Activated T-cell treated with anti-CD3 and anti-CD28 coated beads, Interleukin-2, amount 50 U/mL, for 4 hours (primary cell): ENCODE measurements at regions not wholly inside any gene's neighbourhood (a gene's known extent, or its start where the extent isn't known, plus 50 kb on each side); places are given as distances from the start of the nearest gene placed in this dataset.

Experiments
- ATAC-seq, 2 donors: fragments of 200-7000 bp; cut with Tn5 transposase; one replicate each; pipeline ENCODE4 v1.10.0; 2021
- DNase-seq: peaks from one replicate; pipeline ENCODE4 v3.0.0-alpha.2; 2020
- H3K27me3 Mint-ChIP-seq: one replicate; pipeline ENCODE4 v1.8.0; 2021; ENCODE audit warnings: low read depth, mixed read lengths
- H3K36me3 Mint-ChIP-seq: one replicate; pipeline ENCODE4 v1.8.0; 2022; ENCODE audit warnings: mixed read lengths; ENCODE audit not compliant: insufficient read depth
- H3K4me1 Mint-ChIP-seq: one replicate; pipeline ENCODE4 v1.8.0; 2021; ENCODE audit warnings: low read depth, mixed read lengths
- H3K4me3 Mint-ChIP-seq: one replicate; pipeline ENCODE4 v1.8.0; 2021; ENCODE audit warnings: mild to moderate bottlenecking, moderate library complexity, mixed read lengths
- H3K9me3 Mint-ChIP-seq: one replicate; pipeline ENCODE4 v1.8.0; 2021; ENCODE audit warnings: mixed read lengths

DNA sequence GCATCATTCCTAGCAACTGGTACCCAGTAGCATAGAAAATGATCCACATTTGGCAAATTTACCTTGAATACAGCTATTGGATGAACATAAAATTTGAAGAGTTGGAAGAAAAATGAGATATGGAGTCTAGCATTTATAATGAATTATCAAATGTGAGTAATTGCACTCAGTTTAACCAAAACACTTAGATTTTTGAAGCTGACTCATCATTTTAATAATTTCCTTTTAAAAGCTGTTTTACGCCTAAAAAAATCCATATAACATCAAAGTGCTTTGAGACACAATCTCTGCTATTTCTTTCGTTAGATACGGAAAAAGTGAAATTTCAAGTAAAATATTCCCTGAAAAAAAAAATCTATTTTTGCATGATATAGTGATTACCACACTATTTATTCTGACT lies 767.4 kb downstream of the ROBO2 start:
- ATAC-seq, result no peak
- H3K27me3 Mint-ChIP-seq, result no peaks in the 10 kb centered on the region
- H3K36me3 Mint-ChIP-seq, result no peaks in the 10 kb centered on the region
- H3K4me1 Mint-ChIP-seq, result no peaks in the 10 kb centered on the region
- no peak overlapping the region for H3K4me3 Mint-ChIP-seq
- H3K9me3 Mint-ChIP-seq, result peaks cover 14% of the 10 kb centered on the region
- no peak for DNase-seq

DNA sequence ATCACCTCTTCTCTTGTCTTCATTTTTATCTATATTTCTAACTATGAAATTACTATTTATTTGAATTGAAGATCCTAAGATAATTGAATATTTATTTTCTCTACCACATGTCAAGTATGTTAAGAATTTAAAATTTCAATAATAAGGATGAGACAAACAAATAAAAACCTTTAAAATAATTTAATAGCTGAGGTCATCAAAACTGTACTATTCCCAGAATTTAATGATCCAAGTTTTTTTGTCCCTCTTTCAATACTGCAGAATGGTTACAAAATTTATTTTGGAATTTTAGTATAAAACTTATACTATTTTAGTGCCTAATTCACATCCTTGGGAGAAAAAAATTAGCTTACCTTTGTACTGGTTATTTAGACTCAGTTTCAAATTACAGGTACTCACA lies 774.9 kb downstream of the ROBO2 start:
- Mint-ChIP-seq H3K4me1 (no peaks in the 10 kb centered on the region), H3K9me3 (peaks cover 8% of the 10 kb centered on the region), H3K36me3 (no peaks in the 10 kb centered on the region), H3K27me3 (no peaks in the 10 kb centered on the region), H3K4me3 (no peak overlapping the region)
- DNase-seq (no peak), ATAC-seq (no peak)

- DNase-seq (no peak), ATAC-seq (no peak)
- H3K4me1 Mint-ChIP-seq, result no peaks in the 10 kb centered on the region
- no peaks in the 10 kb centered on the region for H3K27me3 Mint-ChIP-seq
- H3K9me3 Mint-ChIP-seq, result peaks cover 11% of the 10 kb centered on the region
- H3K36me3 Mint-ChIP-seq, result no peaks in the 10 kb centered on the region
- H3K4me3 Mint-ChIP-seq, result no peak overlapping the region
Observed at GRCh38 chr3:77815467-77815866, 775.6 kb downstream of the ROBO2 start.

- Mint-ChIP-seq H3K4me1 (no peaks in the 10 kb centered on the region), H3K36me3 (no peaks in the 10 kb centered on the region), H3K27me3 (no peaks in the 10 kb centered on the region), H3K9me3 (peaks cover 16% of the 10 kb centered on the region), H3K4me3 (no peak overlapping the region)
- DNase-seq (no peak), ATAC-seq (no peak)
Observed at GRCh38 chr3:77816366-77816765, 776.5 kb downstream of the ROBO2 start.

DNA sequence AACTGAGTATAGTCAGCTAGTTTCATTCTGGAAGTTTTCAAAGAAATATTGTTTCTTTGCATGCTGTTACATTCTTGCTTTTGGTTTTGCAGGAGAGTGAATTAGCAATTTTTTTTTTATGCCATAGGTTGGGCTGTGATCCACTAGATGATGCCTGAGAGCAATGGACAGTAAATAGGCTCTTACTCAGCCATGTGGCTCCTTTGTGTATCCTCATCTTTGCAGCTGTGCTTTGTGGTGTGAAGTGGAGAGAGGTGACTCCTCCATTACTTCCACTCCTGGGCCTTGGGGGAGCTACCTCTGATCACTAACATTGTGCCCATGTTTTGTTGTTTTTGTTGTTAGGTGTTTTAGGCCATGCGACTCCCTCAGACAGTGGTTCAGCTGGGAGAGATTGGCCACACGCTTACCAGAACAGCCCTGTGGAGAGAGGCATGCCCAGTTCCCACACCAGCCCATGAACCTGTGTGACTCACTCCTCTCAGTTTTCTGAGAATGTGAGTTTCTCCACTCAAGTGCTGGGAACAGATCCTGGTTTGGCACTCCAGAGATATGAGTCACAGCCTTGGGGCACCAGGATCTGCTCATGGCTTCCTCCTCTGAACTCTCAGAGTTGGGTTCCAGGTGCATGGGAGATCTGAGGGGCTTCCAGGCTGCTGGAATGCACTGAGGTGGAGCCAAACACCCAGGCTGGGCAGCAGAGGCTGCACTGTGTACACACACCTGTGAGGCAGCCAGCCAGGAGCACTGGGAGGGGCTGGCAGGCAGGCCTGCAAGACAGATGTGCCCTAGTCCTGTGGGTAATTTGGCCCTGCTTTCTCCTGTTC lies 785.3 kb downstream of the ROBO2 start:
- ATAC-seq (no peak), DNase-seq (no peak)
- peaks cover 15% of the 10 kb centered on the region for H3K9me3 Mint-ChIP-seq
- H3K4me1 Mint-ChIP-seq, result no peaks in the 10 kb centered on the region
- no peaks in the 10 kb centered on the region for H3K27me3 Mint-ChIP-seq
- H3K36me3 Mint-ChIP-seq, result no peaks in the 10 kb centered on the region
- no peak overlapping the region for H3K4me3 Mint-ChIP-seq

DNA sequence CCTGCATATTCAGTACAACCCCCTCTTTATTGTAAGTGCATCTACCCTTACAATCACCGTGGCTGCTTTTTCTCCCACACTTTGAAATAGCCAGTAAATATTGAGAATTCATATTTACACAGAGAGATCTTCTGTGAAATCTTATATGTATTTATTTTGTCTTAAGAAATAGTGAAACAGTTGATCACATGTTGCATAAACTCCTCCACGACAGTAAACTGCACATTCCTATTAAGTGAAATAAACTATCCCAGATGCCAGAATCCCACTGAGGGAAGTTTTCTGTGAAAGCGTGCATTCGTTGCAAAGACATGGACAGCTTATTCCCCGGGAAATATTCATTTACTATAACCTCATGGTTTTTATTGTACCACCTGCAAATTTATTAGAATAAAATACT lies 796.0 kb downstream of the ROBO2 start:
- Mint-ChIP-seq H3K4me1 (no peaks in the 10 kb centered on the region), H3K36me3 (no peaks in the 10 kb centered on the region), H3K4me3 (no peak overlapping the region), H3K9me3 (peaks cover 16% of the 10 kb centered on the region), H3K27me3 (no peaks in the 10 kb centered on the region)
- DNase-seq (no peak), ATAC-seq (no peak)

- Mint-ChIP-seq H3K27me3 (no peaks in the 10 kb centered on the region), H3K36me3 (no peaks in the 10 kb centered on the region), H3K4me3 (no peak overlapping the region), H3K4me1 (no peaks in the 10 kb centered on the region), H3K9me3 (peaks cover 16% of the 10 kb centered on the region)
- ATAC-seq (no peak), DNase-seq (no peak)
Observed at GRCh38 chr3:77837456-77838025, 797.6 kb downstream of the ROBO2 start.

DNA sequence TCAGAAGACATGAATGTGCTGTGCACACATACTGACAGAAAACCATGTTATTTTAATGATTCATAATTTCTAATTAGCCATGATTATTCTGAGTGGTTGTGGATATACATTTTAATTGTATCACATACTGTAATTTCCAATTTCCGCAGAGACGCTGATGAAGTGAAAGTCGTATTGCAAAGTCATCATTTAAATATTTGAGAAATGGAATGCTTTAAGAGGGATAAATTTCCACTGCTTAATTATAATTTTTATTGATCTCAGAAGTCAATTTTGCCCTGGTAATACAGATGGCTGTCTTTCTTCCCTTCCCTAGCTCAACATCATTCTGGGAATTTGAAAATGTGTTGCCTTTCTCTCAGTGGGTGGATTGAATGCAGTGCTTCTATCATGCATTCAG lies 819.3 kb downstream of the ROBO2 start:
- H3K36me3 Mint-ChIP-seq, result no peaks in the 10 kb centered on the region
- H3K4me3 Mint-ChIP-seq, result no peak overlapping the region
- peaks cover 5% of the 10 kb centered on the region for H3K9me3 Mint-ChIP-seq
- no peaks in the 10 kb centered on the region for H3K27me3 Mint-ChIP-seq
- H3K4me1 Mint-ChIP-seq, result no peaks in the 10 kb centered on the region
- ATAC-seq (no peak), DNase-seq (no peak)

DNA sequence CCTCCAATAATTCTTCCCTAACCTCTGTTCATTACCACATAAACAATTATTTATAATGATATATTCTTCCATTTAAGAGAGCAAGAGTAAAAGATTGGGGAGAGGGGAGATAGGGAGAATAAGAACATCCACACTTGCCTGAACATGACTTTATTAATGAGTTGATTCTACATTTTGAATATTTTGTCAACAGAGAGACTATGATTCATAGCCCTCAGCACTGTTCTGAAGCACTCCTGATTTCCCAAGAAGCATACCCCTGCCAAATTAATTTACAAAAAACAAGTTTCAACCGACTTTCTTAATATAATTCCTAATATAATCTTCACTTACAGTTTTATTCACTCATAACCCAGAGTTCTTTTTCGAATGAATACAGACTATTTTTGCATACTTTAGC lies 828.8 kb downstream of the ROBO2 start:
- no peaks in the 10 kb centered on the region for H3K4me1 Mint-ChIP-seq
- H3K9me3 Mint-ChIP-seq, result peaks cover 25% of the 10 kb centered on the region
- no peak overlapping the region for H3K4me3 Mint-ChIP-seq
- no peaks in the 10 kb centered on the region for H3K36me3 Mint-ChIP-seq
- no peak for DNase-seq
- no peaks in the 10 kb centered on the region for H3K27me3 Mint-ChIP-seq
- no peak for ATAC-seq

- H3K27me3 Mint-ChIP-seq, result no peaks in the 10 kb centered on the region
- H3K36me3 Mint-ChIP-seq, result no peaks in the 10 kb centered on the region
- ATAC-seq (no peak), DNase-seq (no peak)
- H3K4me3 Mint-ChIP-seq, result no peak overlapping the region
- H3K9me3 Mint-ChIP-seq, result peaks cover 26% of the 10 kb centered on the region
- no peaks in the 10 kb centered on the region for H3K4me1 Mint-ChIP-seq
Observed at GRCh38 chr3:77869423-77869822, 829.5 kb downstream of the ROBO2 start.

DNA sequence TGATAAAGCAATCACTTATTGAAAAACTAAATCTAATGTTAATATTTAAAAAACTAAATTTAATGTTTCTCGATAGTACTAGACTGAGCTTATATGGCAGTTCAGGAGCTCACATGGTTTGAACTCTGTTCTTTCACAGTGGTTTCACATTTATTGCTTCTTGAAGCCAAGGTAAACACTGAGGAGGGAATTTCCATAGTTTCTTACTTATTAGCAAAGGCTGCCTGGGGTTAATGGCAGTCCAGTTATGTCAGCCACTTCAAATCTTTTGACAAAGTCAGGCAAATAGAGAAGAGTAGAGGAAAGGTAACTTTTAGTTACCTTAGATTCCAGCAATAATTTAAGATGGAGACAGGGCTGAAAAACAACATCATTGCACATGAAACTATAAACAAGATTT lies 831.5 kb downstream of the ROBO2 start:
- Mint-ChIP-seq H3K27me3 (no peaks in the 10 kb centered on the region), H3K4me1 (no peaks in the 10 kb centered on the region), H3K36me3 (no peaks in the 10 kb centered on the region), H3K9me3 (peaks cover 33% of the 10 kb centered on the region), H3K4me3 (no peak overlapping the region)
- DNase-seq (no peak), ATAC-seq (no peak)

DNA sequence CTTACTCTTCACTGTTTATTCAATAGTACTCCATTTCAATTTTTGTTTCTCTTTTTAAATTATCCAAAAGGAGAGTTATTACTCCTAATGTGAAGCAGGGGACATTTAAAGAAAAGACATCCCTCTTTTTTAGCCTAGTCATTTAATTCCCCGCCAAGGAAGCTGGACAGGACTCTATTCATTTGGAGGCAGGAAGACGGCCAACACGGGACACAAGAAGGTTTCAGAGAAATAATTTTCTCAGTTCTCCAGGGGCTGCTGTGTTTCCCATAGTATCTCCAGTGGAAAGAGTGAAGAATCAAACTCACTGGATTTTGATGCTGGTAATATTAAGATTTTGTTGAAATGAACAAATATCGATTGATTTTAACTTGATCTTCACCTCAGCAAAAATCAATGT lies 833.7 kb downstream of the ROBO2 start:
- Mint-ChIP-seq H3K27me3 (no peaks in the 10 kb centered on the region), H3K4me3 (no peak overlapping the region), H3K4me1 (no peaks in the 10 kb centered on the region), H3K36me3 (no peaks in the 10 kb centered on the region), H3K9me3 (peaks cover 32% of the 10 kb centered on the region)
- no peak for ATAC-seq
- no peak for DNase-seq

DNA sequence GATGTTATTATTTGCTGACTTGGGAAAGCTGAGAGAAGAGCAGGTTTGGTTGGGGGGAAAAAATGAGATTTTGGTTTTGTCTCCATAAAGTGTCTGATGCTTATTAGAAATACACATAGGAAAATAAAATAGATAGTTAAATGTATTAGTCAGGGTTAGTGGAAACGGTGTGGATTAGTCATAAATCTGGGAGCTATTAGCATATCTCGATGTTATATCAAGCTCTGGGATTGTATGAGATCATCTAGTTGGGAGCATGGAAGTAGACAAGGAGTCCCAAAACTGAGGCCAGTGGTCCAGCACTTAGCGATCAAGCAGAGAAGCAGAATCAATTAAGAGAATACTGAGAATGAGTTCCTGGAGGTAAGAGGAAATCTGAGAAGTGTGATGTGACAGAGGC lies 845.5 kb downstream of the ROBO2 start:
- no peaks in the 10 kb centered on the region for H3K4me1 Mint-ChIP-seq
- H3K36me3 Mint-ChIP-seq, result no peaks in the 10 kb centered on the region
- no peaks in the 10 kb centered on the region for H3K27me3 Mint-ChIP-seq
- DNase-seq, result no peak
- no peak for ATAC-seq
- peaks cover 8% of the 10 kb centered on the region for H3K9me3 Mint-ChIP-seq
- H3K4me3 Mint-ChIP-seq, result no peak overlapping the region

- no peak overlapping the region for H3K4me3 Mint-ChIP-seq
- H3K9me3 Mint-ChIP-seq, result peaks cover 8% of the 10 kb centered on the region
- no peak for DNase-seq
- H3K4me1 Mint-ChIP-seq, result no peaks in the 10 kb centered on the region
- ATAC-seq, result no peak
- H3K36me3 Mint-ChIP-seq, result no peaks in the 10 kb centered on the region
- H3K27me3 Mint-ChIP-seq, result no peaks in the 10 kb centered on the region
Observed at GRCh38 chr3:77887611-77888010, 847.7 kb downstream of the ROBO2 start.

DNA sequence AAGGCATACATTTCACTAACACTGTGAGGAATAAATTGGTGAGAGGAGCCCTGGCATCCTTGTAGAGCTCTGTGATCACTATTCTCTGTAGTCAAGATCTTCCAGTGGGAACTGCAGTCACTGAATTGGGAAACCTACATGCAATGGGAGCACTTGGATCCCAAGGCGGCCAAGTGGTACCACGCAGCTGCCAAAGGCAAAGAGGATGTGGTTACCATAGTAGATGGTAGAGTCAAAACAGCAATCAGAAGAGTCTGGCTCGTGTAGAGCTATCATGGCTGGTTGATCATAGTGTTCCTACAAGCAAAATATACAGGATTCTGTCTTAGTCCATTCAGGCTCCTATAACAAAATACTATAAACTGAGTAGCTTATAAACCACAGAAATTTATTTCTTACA lies 849.7 kb downstream of the ROBO2 start:
- H3K9me3 Mint-ChIP-seq, result peaks cover 14% of the 10 kb centered on the region
- no peaks in the 10 kb centered on the region for H3K27me3 Mint-ChIP-seq
- H3K4me3 Mint-ChIP-seq, result no peak overlapping the region
- H3K36me3 Mint-ChIP-seq, result no peaks in the 10 kb centered on the region
- DNase-seq (no peak), ATAC-seq (no peak)
- no peaks in the 10 kb centered on the region for H3K4me1 Mint-ChIP-seq
